Osteoblast (primary cell): ENCODE measurements at regions not wholly inside any gene's neighbourhood (a gene's known extent, or its start where the extent isn't known, plus 50 kb on each side); places are given as distances from the start of the nearest gene placed in this dataset.
"Not testable (repeated sequence)": the region's sequence is repeated elsewhere in the genome, so short reads cannot be mapped to it uniquely, and the experiment has no call there.

ENCODE experiments used
- DNase-seq: peaks from one replicate; pipeline ENCODE4 v3.0.0; 2011; ENCODE audit warnings: low spot score, mixed read lengths; ENCODE audit not compliant: insufficient read length; ENCODE audit errors: missing footprints
- H2AFZ ChIP-seq: 2 replicates; pipeline ENCODE4 v1.6.0; 2011; ENCODE audit warnings: mild to moderate bottlenecking, low read length
- H3K27ac ChIP-seq: 2 replicates; pipeline ENCODE4 v1.5.1; 2011; ENCODE audit warnings: mild to moderate bottlenecking, low read depth, low read length, moderate library complexity
- H3K27me3 ChIP-seq: 2 replicates; pipeline ENCODE4 v1.6.0; 2012; ENCODE audit warnings: mild to moderate bottlenecking, control low read depth, inconsistent platforms, low read length, moderate library complexity; ENCODE audit not compliant: insufficient read depth
- H3K36me3 ChIP-seq: 2 replicates; pipeline ENCODE4 v1.5.1; 2011; ENCODE audit warnings: mild to moderate bottlenecking, low read length, control low read depth, moderate library complexity; ENCODE audit not compliant: insufficient read depth
- H3K4me1 ChIP-seq: 2 replicates; pipeline ENCODE4 v1.5.1; 2011; ENCODE audit warnings: mild to moderate bottlenecking, low read length, control low read depth, moderate library complexity; ENCODE audit not compliant: insufficient read depth
- H3K4me2 ChIP-seq: 2 replicates; pipeline ENCODE4 v1.6.0; 2011; ENCODE audit warnings: mild to moderate bottlenecking, low read length; ENCODE audit not compliant: insufficient read depth
- H3K4me3 ChIP-seq: fragments of 200-600 bp; sonication (generic); 3 replicates; pipeline ENCODE4 v1.5.1; 2012; ENCODE audit warnings: mild to moderate bottlenecking, low read length, inconsistent platforms; ENCODE audit not compliant: insufficient read depth
- H3K79me2 ChIP-seq: 2 replicates; pipeline ENCODE4 v1.6.0; 2012; ENCODE audit warnings: mild to moderate bottlenecking, low read length, control low read depth, inconsistent platforms; ENCODE audit not compliant: insufficient read depth
- H3K9me3 ChIP-seq: 2 replicates; pipeline ENCODE4 v1.5.1; 2011; ENCODE audit warnings: low read depth, low read length, control low read depth
- H4K20me1 ChIP-seq: 2 replicates; pipeline ENCODE4 v1.6.0; 2012; ENCODE audit warnings: mild to moderate bottlenecking, low read length, control low read depth; ENCODE audit not compliant: insufficient read depth

- H3K27me3 ChIP-seq, H4K20me1 ChIP-seq, H3K79me2 ChIP-seq, H3K36me3 ChIP-seq, H3K4me1 ChIP-seq, H3K27ac ChIP-seq, H3K9me3 ChIP-seq: not testable (repeated sequence)
- peak overlapping the region; percentile 51 for H3K4me2 ChIP-seq
- DNase-seq = peak; percentile 10
- peak overlapping the region; percentile 35 for H3K4me3 ChIP-seq
- H2AFZ ChIP-seq = peak overlapping the region; percentile 59
Measured at GRCh38 chr9:62864481-62865469, 1674.9 kb downstream of the SPATA31A7 start.

- H3K4me2 ChIP-seq, H3K4me3 ChIP-seq, H3K27me3 ChIP-seq, H4K20me1 ChIP-seq, H3K4me1 ChIP-seq, H3K36me3 ChIP-seq, H3K9me3 ChIP-seq, H3K79me2 ChIP-seq, H3K27ac ChIP-seq, DNase-seq, H2AFZ ChIP-seq: not testable (repeated sequence)
Measured at GRCh38 chr9:62869061-62869460, 1679.2 kb downstream of the SPATA31A7 start.

DNA sequence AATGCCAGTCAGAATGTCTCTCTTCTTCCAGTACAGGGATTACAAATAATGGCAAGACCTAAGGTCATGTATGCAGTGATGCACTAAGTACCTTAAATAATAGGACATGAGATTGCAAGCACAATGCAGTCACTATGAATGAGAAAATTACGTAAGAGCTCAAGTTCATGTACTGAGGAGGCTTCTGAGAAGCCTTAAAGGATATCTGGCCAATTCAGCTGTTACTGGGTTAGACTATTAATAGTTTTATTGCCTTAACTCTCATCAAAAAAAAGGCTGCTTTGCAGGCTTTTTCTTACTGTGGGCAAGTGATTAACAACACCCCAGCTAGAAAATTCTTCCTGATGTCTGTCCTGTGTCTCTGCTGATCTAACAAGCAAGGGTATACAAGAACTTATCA is 1681.9 kb downstream of the SPATA31A7 start:
- H3K27ac ChIP-seq, H3K4me1 ChIP-seq, H3K27me3 ChIP-seq, H2AFZ ChIP-seq, DNase-seq, H3K79me2 ChIP-seq, H4K20me1 ChIP-seq, H3K36me3 ChIP-seq, H3K4me3 ChIP-seq, H3K4me2 ChIP-seq, H3K9me3 ChIP-seq: not testable (repeated sequence)

- H3K36me3 ChIP-seq, H3K4me3 ChIP-seq, H3K27me3 ChIP-seq, H3K9me3 ChIP-seq, H4K20me1 ChIP-seq, H3K4me1 ChIP-seq, H3K4me2 ChIP-seq, H2AFZ ChIP-seq, H3K79me2 ChIP-seq, H3K27ac ChIP-seq, DNase-seq: not testable (repeated sequence)
Measured at GRCh38 chr9:62874213-62874612, 1684.4 kb downstream of the SPATA31A7 start.

- not testable (repeated sequence) for H3K4me3 ChIP-seq, H4K20me1 ChIP-seq
Measured at GRCh38 chr9:62874745-62875599, 1685.1 kb downstream of the SPATA31A7 start.

DNA sequence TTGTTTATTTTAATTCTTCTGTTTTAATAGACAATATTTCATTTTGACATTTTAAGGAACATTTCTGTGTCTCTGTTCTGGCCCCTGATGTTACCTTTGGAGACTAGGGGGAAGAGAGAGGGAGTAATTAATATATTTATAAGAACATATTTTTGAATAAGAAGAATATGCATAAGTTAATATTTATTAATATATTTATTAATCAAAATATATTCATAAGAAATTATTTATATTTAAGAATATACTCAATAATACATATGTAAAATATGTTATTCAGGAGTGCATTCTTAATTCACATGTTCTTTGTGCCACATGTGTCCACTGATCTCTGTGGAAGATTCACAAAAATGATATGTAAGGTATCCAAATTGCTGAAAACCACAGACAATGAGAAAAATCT is 1687.7 kb downstream of the SPATA31A7 start:
- not testable (repeated sequence) for H3K4me3 ChIP-seq, H3K36me3 ChIP-seq, DNase-seq, H2AFZ ChIP-seq, H3K79me2 ChIP-seq, H3K27me3 ChIP-seq, H3K4me1 ChIP-seq, H3K9me3 ChIP-seq, H3K4me2 ChIP-seq, H3K27ac ChIP-seq, H4K20me1 ChIP-seq

More at GRCh38 chr9:62874745-62875599, 1685.1 kb downstream of the SPATA31A7 start:
- H2AFZ ChIP-seq, H3K79me2 ChIP-seq, H3K4me1 ChIP-seq, H3K4me2 ChIP-seq, H3K9me3 ChIP-seq, DNase-seq, H3K36me3 ChIP-seq, H3K27ac ChIP-seq, H3K27me3 ChIP-seq: not testable (repeated sequence)

GRCh38 chr9:62877987-62878386 is 1688.2 kb downstream of the SPATA31A7 start:
- not testable (repeated sequence) for H3K79me2 ChIP-seq, H3K9me3 ChIP-seq, H3K36me3 ChIP-seq, H3K4me2 ChIP-seq, H3K27me3 ChIP-seq, H3K4me1 ChIP-seq, H3K4me3 ChIP-seq, H3K27ac ChIP-seq, H2AFZ ChIP-seq, H4K20me1 ChIP-seq, DNase-seq

DNA sequence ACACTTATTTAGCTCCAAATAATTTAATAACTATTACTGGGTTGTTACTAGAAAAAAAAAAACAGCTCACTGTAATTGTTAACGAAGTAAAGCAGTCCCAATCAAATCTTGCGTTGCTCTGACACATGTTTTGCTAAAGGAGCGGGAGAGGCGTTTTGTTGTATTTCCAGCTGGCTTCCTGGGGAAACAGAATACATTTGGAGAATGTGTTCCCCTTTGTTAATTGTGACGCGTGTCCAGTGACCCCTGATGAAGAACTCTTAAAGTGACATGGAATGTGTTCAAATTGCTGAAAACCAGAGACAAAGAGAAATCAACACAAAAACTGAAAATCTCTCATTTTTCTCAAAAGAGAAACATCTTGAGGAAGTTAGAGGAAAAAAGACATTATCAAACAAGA is 1690.6 kb downstream of the SPATA31A7 start:
- not testable (repeated sequence) for H3K4me1 ChIP-seq, H2AFZ ChIP-seq, H3K4me2 ChIP-seq, H3K36me3 ChIP-seq, H3K4me3 ChIP-seq, H3K9me3 ChIP-seq, DNase-seq, H3K27ac ChIP-seq, H3K27me3 ChIP-seq, H4K20me1 ChIP-seq, H3K79me2 ChIP-seq
